Common myeloid progenitor, CD34-positive (primary cell): ENCODE measurements at regions not wholly inside any gene's neighbourhood (a gene's known extent, or its start where the extent isn't known, plus 50 kb on each side); places are given as distances from the start of the nearest gene placed in this dataset.

Experiments used
- CTCF ChIA-PET: fragments of 350-600 bp; sonication (Branson Sonifier 250); formaldehyde crosslinking; loops from one replicate; lab custom pipeline; 2021; ENCODE audit warnings: antibody characterized with exemption; lab: Charles Lee
- POLR2A ChIA-PET: fragments of 350-600 bp; sonication (Branson Sonifier 250); formaldehyde crosslinking; loops from one replicate; lab custom pipeline; 2021; ENCODE audit warnings: antibody characterized with exemption; lab: Charles Lee
- DNase-seq, 3 donors: peaks; one replicate each; pipeline versions ENCODE4 v3.0.0 to v3.0.0-alpha.2; 2013
- H3K27ac ChIP-seq, 2 experiments: 1 replicate in 1 of 2; 2 replicates in 1 of 2; pipeline ENCODE4 v1.7.0; 2013; ENCODE audit warnings: inconsistent platforms in 2 of 2, low read length in 2 of 2, mild to moderate bottlenecking in 2 of 2, low read depth in 1 of 2, moderate library complexity in 1 of 2; ENCODE audit not compliant: severe bottlenecking in 2 of 2, insufficient read depth in 1 of 2, poor library complexity in 1 of 2
- H3K27me3 ChIP-seq, 5 experiments: replicated peaks in 2 of 5; 1 replicate in 3 of 5; 2 replicates in 2 of 5; pipeline versions ENCODE4 v1.6.1 to v1.7.0; 2013; ENCODE audit warnings: low read length in 4 of 5, mild to moderate bottlenecking in 2 of 5, moderate library complexity in 2 of 5, inconsistent platforms in 1 of 5; ENCODE audit not compliant: insufficient read depth in 5 of 5, control insufficient read depth in 4 of 5
- H3K36me3 ChIP-seq, 4 experiments: 1 replicate in 2 of 4; 2 replicates in 2 of 4; pipeline versions ENCODE4 v1.6.1 to v1.7.0; 2013; ENCODE audit warnings: low read length in 3 of 4, control low read depth in 1 of 4, mild to moderate bottlenecking in 1 of 4; ENCODE audit not compliant: control insufficient read depth in 4 of 4, insufficient read depth in 4 of 4
- H3K4me1 ChIP-seq, 4 experiments: 1 replicate in 3 of 4; 2 replicates in 1 of 4; pipeline versions ENCODE4 v1.6.1 to v1.7.1; 2013; ENCODE audit warnings: low read length in 3 of 4, mild to moderate bottlenecking in 3 of 4, control low read depth in 1 of 4, inconsistent platforms in 1 of 4, moderate library complexity in 1 of 4; ENCODE audit not compliant: control insufficient read depth in 4 of 4, insufficient read depth in 4 of 4; ENCODE audit errors: control extremely low read depth in 1 of 4
- H3K4me3 ChIP-seq, 7 experiments: 1 replicate in 4 of 7; 2 replicates in 3 of 7; pipeline versions ENCODE4 v1.5.1 to v1.7.0; 2013; ENCODE audit warnings: mild to moderate bottlenecking in 7 of 7, low read length in 6 of 7, moderate library complexity in 6 of 7, inconsistent platforms in 2 of 7, low read depth in 2 of 7, control low read depth in 1 of 7; ENCODE audit not compliant: insufficient read depth in 4 of 7, control insufficient read depth in 1 of 7; ENCODE audit errors: extremely low read depth in 1 of 7
- H3K9me3 ChIP-seq, 5 experiments: 1 replicate in 4 of 5; 2 replicates in 1 of 5; pipeline versions ENCODE4 v1.6.1 to v1.7.1; 2013; ENCODE audit warnings: low read length in 4 of 5, mild to moderate bottlenecking in 2 of 5, inconsistent platforms in 1 of 5, low read depth in 1 of 5, moderate library complexity in 1 of 5; ENCODE audit not compliant: control insufficient read depth in 4 of 5, insufficient read depth in 2 of 5; ENCODE audit errors: control extremely low read depth in 1 of 5
- WGBS: methylation state at CpG from one replicate; pipeline ENCODE4 v1.1.5; 2013; ENCODE audit not compliant: insufficient coverage; 5-methylcytosine and 5-hydroxymethylcytosine counted together

GRCh38 chr6:102126488-102126887 lies 733.0 kb downstream of the GRIK2 start:
- no peaks in the 10 kb centered on the region for H3K9me3 ChIP-seq
- WGBS: no CpG with 5 or more reads among the region's 1 CpG
- H3K4me3 ChIP-seq: no peak overlapping the region
- H3K27me3 ChIP-seq: no peaks in the 10 kb centered on the region
- H3K27ac ChIP-seq: no peak overlapping the region
- ChIA-PET POLR2A (no interaction called here), CTCF (no interaction called here)
- H3K36me3 ChIP-seq: no peaks in the 10 kb centered on the region
- H3K4me1 ChIP-seq: no peaks in the 10 kb centered on the region
- no peak for DNase-seq

DNA sequence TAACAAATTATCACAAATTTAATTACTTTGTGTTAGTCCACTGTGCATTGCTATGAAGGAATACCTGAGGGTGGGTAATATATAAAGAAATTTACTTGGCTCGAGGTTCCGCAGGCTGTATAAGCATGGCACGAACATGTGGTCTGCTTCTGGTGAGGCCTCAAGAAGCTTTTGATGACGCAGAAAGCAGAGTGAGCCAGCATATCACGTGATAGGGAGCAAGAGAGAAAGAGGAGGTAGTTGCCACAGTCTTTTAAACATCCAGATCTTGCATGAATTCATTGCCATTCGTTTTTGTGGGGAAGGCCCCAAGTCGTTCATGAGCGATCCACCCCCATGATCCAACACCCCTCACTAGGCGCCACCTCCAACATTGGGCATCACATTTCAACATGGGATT lies 733.7 kb downstream of the GRIK2 start:
- Histone ChIP-seq H3K27me3 (no peaks in the 10 kb centered on the region), H3K4me3 (no peak overlapping the region), H3K27ac (no peak overlapping the region), H3K9me3 (no peaks in the 10 kb centered on the region), H3K36me3 (no peaks in the 10 kb centered on the region), H3K4me1 (no peaks in the 10 kb centered on the region)
- DNase-seq: no peak
- CTCF ChIA-PET: no interaction called here
- POLR2A ChIA-PET: no interaction called here
- WGBS: 96% methylated on average over 6 of the region's 9 CpGs

- no peak overlapping the region for H3K4me3 ChIP-seq
- no peaks in the 10 kb centered on the region for H3K4me1 ChIP-seq
- 78% methylated on average over 4 of the region's 5 CpGs for WGBS
- no peaks in the 10 kb centered on the region for H3K27me3 ChIP-seq
- ChIA-PET POLR2A (no interaction called here), CTCF (no interaction called here)
- H3K27ac ChIP-seq: no peak overlapping the region
- H3K9me3 ChIP-seq: no peaks in the 10 kb centered on the region
- H3K36me3 ChIP-seq: no peaks in the 10 kb centered on the region
- DNase-seq: no peak
Measured at GRCh38 chr6:102137859-102138258, 744.4 kb downstream of the GRIK2 start.

- no peak for DNase-seq
- Histone ChIP-seq H3K9me3 (no peaks in the 10 kb centered on the region), H3K27ac (no peak overlapping the region), H3K4me3 (no peak overlapping the region), H3K36me3 (no peaks in the 10 kb centered on the region), H3K27me3 (no peaks in the 10 kb centered on the region), H3K4me1 (no peaks in the 10 kb centered on the region)
- POLR2A ChIA-PET: no interaction called here
- CTCF ChIA-PET: no interaction called here
Measured at GRCh38 chr6:102149191-102149590, 755.7 kb downstream of the GRIK2 start.

DNA sequence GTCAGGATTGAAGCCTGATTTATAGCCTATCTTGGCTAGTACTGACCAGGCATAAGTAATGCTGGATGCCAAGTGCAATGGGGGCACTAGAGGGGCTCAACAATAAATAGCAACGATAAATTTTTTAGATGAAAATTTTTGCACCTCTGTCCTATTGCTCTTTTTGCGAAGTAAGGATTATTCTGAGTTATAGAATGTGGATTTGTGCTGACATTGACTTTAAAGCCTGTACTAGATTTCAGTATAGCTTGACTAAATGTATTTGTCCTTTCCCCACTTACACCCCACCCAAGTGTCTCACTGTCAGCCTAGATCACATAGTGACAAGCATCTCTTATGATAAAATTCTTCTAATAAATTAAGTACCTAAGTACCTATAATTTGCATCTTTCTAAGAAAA lies 757.0 kb downstream of the GRIK2 start:
- H3K9me3 ChIP-seq: no peaks in the 10 kb centered on the region
- WGBS: no CpG with 5 or more reads among the region's 2 CpGs
- no peak overlapping the region for H3K4me3 ChIP-seq
- H3K27me3 ChIP-seq: no peaks in the 10 kb centered on the region
- no peak for DNase-seq
- no peaks in the 10 kb centered on the region for H3K36me3 ChIP-seq
- CTCF ChIA-PET: no interaction called here
- POLR2A ChIA-PET: no interaction called here
- no peaks in the 10 kb centered on the region for H3K4me1 ChIP-seq
- H3K27ac ChIP-seq: no peak overlapping the region

DNA sequence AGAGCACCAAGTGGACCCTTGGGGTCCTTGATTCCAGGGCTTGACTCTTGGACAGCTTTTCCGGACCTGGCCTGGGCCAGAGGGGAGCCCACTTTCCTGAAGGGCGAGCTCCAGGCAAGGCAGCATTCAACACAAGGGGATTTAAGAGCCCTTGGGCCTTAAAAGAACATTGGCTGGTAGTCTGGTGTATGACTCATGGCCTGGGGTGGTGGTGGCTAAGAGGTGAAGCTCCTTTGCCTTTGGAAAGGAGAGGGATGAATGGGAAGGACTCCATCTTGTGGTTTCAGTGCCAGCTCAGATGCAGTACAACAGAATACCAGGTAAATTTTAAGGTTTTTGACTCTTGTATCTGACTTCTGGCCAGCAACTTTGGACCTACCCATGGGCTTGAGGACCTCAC lies 760.7 kb downstream of the GRIK2 start:
- H3K9me3 ChIP-seq: no peaks in the 10 kb centered on the region
- POLR2A ChIA-PET: no interaction called here

DNA sequence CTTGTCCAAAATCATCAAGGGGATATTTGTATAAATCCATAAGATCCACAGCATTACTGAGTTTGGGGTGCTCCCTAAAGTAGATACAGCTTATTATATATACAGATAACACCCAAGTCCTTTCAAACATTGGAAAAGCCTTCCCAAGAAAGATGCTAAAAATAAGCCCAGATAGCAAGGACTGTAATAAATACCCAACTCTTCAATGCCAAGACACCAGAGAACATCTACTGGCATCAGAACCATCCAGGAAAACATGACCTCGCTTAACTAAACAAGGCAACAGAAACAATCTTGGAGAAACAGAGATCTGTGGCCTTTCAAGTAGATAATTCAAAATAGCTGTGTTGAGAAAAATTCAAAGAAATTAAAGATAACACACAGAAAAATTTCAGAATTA lies 761.4 kb downstream of the GRIK2 start:
- H3K9me3 ChIP-seq: no peaks in the 10 kb centered on the region
- H3K36me3 ChIP-seq: no peaks in the 10 kb centered on the region
- H3K4me1 ChIP-seq: no peaks in the 10 kb centered on the region
- CTCF ChIA-PET: no interaction called here
- POLR2A ChIA-PET: no interaction called here
- no peak overlapping the region for H3K4me3 ChIP-seq
- no peak for DNase-seq
- H3K27me3 ChIP-seq: no peaks in the 10 kb centered on the region
- H3K27ac ChIP-seq: no peak overlapping the region
- no CpG with 5 or more reads among the region's 1 CpG for WGBS

More for the DNA sequence above, 760.7 kb downstream of the GRIK2 start:
- no peak overlapping the region for H3K4me3 ChIP-seq
- H3K4me1 ChIP-seq: no peaks in the 10 kb centered on the region
- no peaks in the 10 kb centered on the region for H3K27me3 ChIP-seq
- CTCF ChIA-PET: no interaction called here
- no peaks in the 10 kb centered on the region for H3K36me3 ChIP-seq
- 83% methylated on average over 2 of the region's 2 CpGs for WGBS
- H3K27ac ChIP-seq: no peak overlapping the region
- no peak for DNase-seq
